ENCODE measurements at regions not wholly inside any gene's neighbourhood (a gene's known extent, or its start where the extent isn't known, plus 50 kb on each side); places are given as distances from the start of the nearest gene placed in this dataset.
"Not testable (repeated sequence)": the region's sequence is repeated elsewhere in the genome, so short reads cannot be mapped to it uniquely, and the experiment has no call there.

DNA sequence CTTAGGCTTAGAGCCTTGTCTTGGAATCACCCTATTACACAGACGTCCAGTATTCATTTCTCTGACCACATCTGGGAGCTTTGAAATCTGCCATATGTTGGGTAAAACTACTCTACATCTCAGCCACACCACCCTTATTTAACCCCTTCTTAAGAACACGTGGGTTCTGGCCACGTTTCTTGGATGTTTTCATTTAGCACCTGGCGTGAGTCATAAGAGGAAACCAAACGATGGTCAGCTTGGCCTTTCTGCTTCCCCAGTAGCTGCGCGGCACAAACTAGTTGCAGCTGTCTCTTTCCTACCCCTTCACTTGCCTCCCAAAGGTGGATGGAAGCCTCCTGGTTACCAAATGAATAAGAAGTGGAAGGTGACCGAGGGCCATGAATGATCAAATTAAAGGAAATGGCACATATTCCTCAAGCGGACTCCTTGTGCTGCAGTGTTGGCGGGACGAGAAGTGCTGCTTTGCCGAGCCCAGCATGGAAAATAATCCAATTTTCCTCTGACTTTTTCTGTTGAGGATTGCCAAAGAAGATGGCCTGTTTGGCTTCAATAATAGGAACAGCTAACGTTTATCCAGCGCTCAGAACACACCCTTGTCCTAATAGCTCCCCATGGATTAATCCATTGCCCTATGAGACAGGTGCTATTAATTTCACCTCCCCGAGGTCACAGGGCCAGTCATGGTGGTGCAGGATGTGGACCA, 154.1 kb downstream of the ZNF664 start:
- no peaks in the 10 kb centered on the region for H3K27me3 ChIP-seq (ENCODE audit: low read length)
- no peak overlapping the region for H3K27ac ChIP-seq (ENCODE audit: low read length)
- no peak overlapping the region for H3K4me3 ChIP-seq (ENCODE audit: low read length)
- no peaks in the 10 kb centered on the region for H3K9me2 ChIP-seq (replicated peaks; ENCODE audit: insufficient read depth, low read length)
- H3K4me1 ChIP-seq (ENCODE audit: low read length), result no peaks in the 10 kb centered on the region
- H2AFZ ChIP-seq (ENCODE audit: low read length), result no peak overlapping the region
- H3K79me2 ChIP-seq (ENCODE audit: low read length), result no peaks in the 10 kb centered on the region
- H3K9me3 ChIP-seq (ENCODE audit: low read length), result no peaks in the 10 kb centered on the region
- DNase-seq, result no peak
- H4K20me1 ChIP-seq (ENCODE audit: insufficient read depth, low read depth, low read length), result no peaks in the 10 kb centered on the region
- H3K4me2 ChIP-seq (ENCODE audit: low read depth, low read length, poor library complexity, severe bottlenecking), result no peak overlapping the region
- no peak overlapping the region for H3K9ac ChIP-seq (ENCODE audit: low read length)
- H3K36me3 ChIP-seq (ENCODE audit: insufficient read depth, low read length), result no peaks in the 10 kb centered on the region

DNA sequence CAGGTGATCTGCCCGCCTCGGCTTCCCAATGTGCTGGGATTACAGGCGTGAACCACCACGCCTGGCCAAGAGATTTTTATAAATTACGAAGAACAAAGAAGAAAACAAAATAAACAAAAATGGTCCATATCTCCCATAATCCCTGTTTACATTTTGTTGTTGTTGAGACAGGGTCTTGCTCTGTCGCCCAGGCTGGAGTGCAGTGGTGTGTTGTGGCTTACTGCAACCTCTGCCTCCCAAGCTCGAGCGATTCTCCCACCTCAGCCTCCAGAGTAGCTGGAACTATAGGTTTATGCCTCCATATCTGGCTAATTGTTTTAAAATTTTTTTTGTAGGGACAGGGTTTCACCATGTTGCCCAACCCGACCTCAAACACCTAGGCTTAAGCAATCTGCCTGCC, 156.1 kb downstream of the ZNF664 start:
- Histone ChIP-seq H3K4me3 (ENCODE audit: low read length) (no peak overlapping the region), H3K9ac (ENCODE audit: low read length) (no peak overlapping the region), H3K27ac (ENCODE audit: low read length) (no peak overlapping the region), H4K20me1 (ENCODE audit: insufficient read depth, low read depth, low read length) (no peaks in the 10 kb centered on the region), H3K4me1 (ENCODE audit: low read length) (no peaks in the 10 kb centered on the region), H3K4me2 (ENCODE audit: low read depth, low read length, poor library complexity, severe bottlenecking) (no peak overlapping the region), H3K27me3 (ENCODE audit: low read length) (no peaks in the 10 kb centered on the region), H3K79me2 (ENCODE audit: low read length) (no peaks in the 10 kb centered on the region), H2AFZ (ENCODE audit: low read length) (no peak overlapping the region), H3K36me3 (ENCODE audit: insufficient read depth, low read length) (no peaks in the 10 kb centered on the region), H3K9me2 (replicated peaks; ENCODE audit: insufficient read depth, low read length) (no peaks in the 10 kb centered on the region), H3K9me3 (ENCODE audit: low read length) (no peaks in the 10 kb centered on the region)
- DNase-seq, result no peak

DNA sequence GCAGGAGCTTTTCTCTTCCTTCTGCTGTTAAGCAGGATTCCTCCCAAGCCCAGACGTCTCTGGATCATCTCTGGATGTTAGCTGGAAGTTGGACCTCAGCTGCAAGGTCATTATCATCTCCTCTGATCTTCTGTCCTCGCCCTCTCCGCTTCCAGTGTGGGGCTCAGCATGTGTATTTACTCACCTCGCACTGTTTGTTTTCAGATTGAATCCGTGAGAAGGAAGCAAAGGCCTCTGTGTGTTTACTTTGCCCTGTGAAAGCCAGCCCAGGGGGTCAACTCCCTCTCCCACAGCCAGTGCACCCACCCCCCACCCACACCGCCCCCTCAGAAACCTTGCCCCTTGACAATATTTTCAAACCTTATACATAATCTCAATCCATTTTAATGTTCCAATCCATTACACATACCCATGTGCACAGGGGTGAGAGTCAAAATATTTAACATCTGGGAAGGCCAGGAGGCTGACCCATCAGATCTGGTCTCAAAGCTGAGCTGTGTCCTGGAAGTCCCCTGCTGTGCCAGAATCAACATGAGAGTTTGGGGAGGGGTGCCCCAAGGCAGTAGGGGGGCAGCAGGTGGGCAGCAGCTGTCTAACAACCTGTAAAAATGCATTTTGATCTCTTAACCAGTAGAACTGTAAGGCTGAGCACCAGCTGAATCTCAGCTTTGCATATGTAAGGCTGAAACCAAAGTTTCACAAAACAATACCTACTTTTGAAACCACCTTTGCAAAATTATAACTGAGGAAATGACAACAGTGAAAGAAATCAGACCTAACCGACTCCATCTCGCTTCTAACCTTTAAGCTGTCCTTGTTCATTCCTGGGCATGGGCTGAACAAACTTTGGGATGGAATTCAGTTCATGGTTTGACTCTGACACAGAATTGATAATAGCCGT, 157.9 kb downstream of the ZNF664 start:
- DNase-seq, result no peak
- no peaks in the 10 kb centered on the region for H3K9me2 ChIP-seq (replicated peaks; ENCODE audit: insufficient read depth, low read length)
- H4K20me1 ChIP-seq (ENCODE audit: insufficient read depth, low read depth, low read length), result no peaks in the 10 kb centered on the region
- H3K4me2 ChIP-seq (ENCODE audit: low read depth, low read length, poor library complexity, severe bottlenecking), result no peak overlapping the region
- no peak overlapping the region for H3K4me3 ChIP-seq (ENCODE audit: low read length)
- no peaks in the 10 kb centered on the region for H3K79me2 ChIP-seq (ENCODE audit: low read length)
- no peaks in the 10 kb centered on the region for H3K9me3 ChIP-seq (ENCODE audit: low read length)
- H2AFZ ChIP-seq (ENCODE audit: low read length), result no peak overlapping the region
- no peaks in the 10 kb centered on the region for H3K27me3 ChIP-seq (ENCODE audit: low read length)
- H3K9ac ChIP-seq (ENCODE audit: low read length), result no peak overlapping the region
- H3K27ac ChIP-seq (ENCODE audit: low read length), result no peak overlapping the region
- H3K4me1 ChIP-seq (ENCODE audit: low read length), result no peaks in the 10 kb centered on the region
- H3K36me3 ChIP-seq (ENCODE audit: insufficient read depth, low read length), result no peaks in the 10 kb centered on the region

DNA sequence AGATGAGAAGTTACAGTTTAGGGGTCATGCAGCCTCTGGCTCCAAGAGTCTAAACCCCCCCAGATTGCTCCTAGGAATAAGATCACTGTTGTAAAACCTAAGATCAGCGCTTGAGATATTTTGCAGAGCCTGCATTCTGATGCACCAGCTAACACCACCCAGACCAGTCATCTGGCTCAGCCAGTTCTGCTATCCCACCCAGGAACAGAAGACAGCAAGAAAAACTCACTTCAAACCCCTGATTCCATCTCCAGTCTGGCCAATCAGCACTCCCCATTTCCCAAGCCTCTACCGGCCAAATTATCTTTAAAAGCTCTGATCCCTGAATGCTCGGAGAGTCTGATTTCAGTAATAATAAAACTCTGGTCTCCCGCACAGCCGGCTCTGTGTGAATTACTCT, 158.6 kb downstream of the ZNF664 start:
- Histone ChIP-seq H3K27me3 (ENCODE audit: low read length) (no peaks in the 10 kb centered on the region), H3K4me2 (ENCODE audit: low read depth, low read length, poor library complexity, severe bottlenecking) (no peak overlapping the region), H3K79me2 (ENCODE audit: low read length) (no peaks in the 10 kb centered on the region), H3K9me2 (replicated peaks; ENCODE audit: insufficient read depth, low read length) (no peaks in the 10 kb centered on the region), H3K9ac (ENCODE audit: low read length) (no peak overlapping the region), H3K4me1 (ENCODE audit: low read length) (no peaks in the 10 kb centered on the region), H3K4me3 (ENCODE audit: low read length) (no peak overlapping the region), H3K27ac (ENCODE audit: low read length) (no peak overlapping the region), H2AFZ (ENCODE audit: low read length) (no peak overlapping the region), H3K36me3 (ENCODE audit: insufficient read depth, low read length) (no peaks in the 10 kb centered on the region), H3K9me3 (ENCODE audit: low read length) (no peaks in the 10 kb centered on the region), H4K20me1 (ENCODE audit: insufficient read depth, low read depth, low read length) (no peaks in the 10 kb centered on the region)
- no peak for DNase-seq

DNA sequence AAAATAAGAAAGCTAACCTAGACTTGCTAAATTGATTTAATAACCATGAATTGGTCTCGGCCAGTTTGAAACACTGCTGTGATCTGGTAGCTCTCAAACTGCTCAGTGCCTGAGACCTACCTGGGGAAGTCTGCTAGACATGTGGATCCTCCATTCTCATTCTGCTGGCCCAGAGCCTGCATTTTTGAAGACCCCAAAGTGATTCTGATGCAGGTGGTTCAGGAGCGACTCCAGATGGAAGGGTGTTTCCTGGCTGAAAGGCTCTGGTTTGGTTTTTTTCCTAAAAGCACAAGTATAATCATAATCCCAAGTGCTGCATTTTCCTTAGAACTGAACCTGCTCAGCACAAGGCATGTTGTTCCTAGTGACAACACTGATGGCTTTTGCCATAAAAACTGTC, 159.5 kb downstream of the ZNF664 start:
- H4K20me1 ChIP-seq (ENCODE audit: insufficient read depth, low read depth, low read length), result no peaks in the 10 kb centered on the region
- DNase-seq, result no peak

DNA sequence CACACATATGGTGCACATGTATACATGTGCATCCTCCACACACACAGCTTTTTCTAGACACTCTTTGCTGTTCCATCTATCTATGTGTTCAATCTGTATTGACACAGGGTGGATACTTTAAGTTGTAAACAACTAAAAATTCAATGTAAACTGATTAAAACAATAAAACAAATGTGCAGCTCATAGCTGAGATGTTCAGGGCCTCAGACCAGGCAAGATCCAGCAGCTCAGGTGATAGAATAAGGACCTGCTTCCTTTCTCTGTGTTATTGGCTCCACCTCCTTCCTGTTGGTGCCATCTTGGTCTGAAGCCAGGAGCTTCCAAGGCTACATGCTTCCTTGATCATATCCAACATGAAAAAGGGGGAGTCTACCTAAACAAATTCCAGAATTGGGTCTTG, 158.1 kb upstream of the RFLNA start:
- Histone ChIP-seq H4K20me1 (ENCODE audit: insufficient read depth, low read depth, low read length) (no peaks in the 10 kb centered on the region), H3K4me3 (ENCODE audit: low read length) (no peak overlapping the region), H3K27me3 (ENCODE audit: low read length) (no peaks in the 10 kb centered on the region), H3K4me2 (ENCODE audit: low read depth, low read length, poor library complexity, severe bottlenecking) (no peak overlapping the region), H3K9me3 (ENCODE audit: low read length) (peaks cover 3% of the 10 kb centered on the region; the same call in 1 of the 2 replicates), H3K4me1 (ENCODE audit: low read length) (no peaks in the 10 kb centered on the region), H3K9ac (ENCODE audit: low read length) (no peak overlapping the region), H3K27ac (ENCODE audit: low read length) (no peak overlapping the region), H3K79me2 (ENCODE audit: low read length) (no peaks in the 10 kb centered on the region), H3K9me2 (replicated peaks; ENCODE audit: insufficient read depth, low read length) (no peaks in the 10 kb centered on the region), H2AFZ (ENCODE audit: low read length) (no peak overlapping the region), H3K36me3 (ENCODE audit: insufficient read depth, low read length) (no peaks in the 10 kb centered on the region)
- DNase-seq, result no peak

More for the DNA sequence above, 159.5 kb downstream of the ZNF664 start:
- Histone ChIP-seq H3K79me2 (ENCODE audit: low read length) (no peaks in the 10 kb centered on the region), H3K4me2 (ENCODE audit: low read depth, low read length, poor library complexity, severe bottlenecking) (no peak overlapping the region), H2AFZ (ENCODE audit: low read length) (no peak overlapping the region), H3K36me3 (ENCODE audit: insufficient read depth, low read length) (no peaks in the 10 kb centered on the region), H3K27ac (ENCODE audit: low read length) (no peak overlapping the region), H3K4me1 (ENCODE audit: low read length) (no peaks in the 10 kb centered on the region), H3K9ac (ENCODE audit: low read length) (no peak overlapping the region), H3K9me3 (ENCODE audit: low read length) (peaks cover 3% of the 10 kb centered on the region; the same call in 1 of the 2 replicates), H3K9me2 (replicated peaks; ENCODE audit: insufficient read depth, low read length) (no peaks in the 10 kb centered on the region), H3K4me3 (ENCODE audit: low read length) (no peak overlapping the region), H3K27me3 (ENCODE audit: low read length) (no peaks in the 10 kb centered on the region)

DNA sequence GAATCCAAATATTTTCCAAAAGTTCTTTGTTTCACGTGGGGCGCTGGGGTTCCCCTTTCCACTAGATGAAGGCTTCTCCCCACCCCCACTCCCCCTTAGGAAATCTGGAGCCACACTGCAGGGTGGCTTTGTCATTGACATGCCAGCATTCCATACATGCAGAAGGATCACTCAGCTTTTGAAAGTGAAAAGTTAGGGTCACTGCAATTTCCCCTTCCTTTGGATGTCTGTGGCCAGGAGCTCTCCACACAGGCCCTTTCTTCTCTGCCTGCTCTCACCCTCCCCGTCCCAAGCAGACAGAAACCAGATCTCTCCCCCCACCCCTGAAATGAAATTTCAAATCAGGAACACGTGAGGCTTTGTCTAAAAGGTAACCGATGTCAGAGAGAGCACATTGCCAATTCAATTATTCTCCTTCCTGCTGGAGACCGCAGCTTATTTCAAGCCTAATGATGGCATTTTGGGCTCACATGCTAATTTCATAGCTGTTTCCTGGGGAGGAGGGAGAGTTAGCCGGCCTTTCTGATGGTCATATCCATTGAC, 153.9 kb upstream of the RFLNA start:
- Histone ChIP-seq H4K20me1 (ENCODE audit: insufficient read depth, low read depth, low read length) (no peaks in the 10 kb centered on the region), H3K9me3 (ENCODE audit: low read length) (peaks cover 7% of the 10 kb centered on the region; the same call in 1 of the 2 replicates), H2AFZ (ENCODE audit: low read length) (no peak overlapping the region), H3K27me3 (ENCODE audit: low read length) (no peaks in the 10 kb centered on the region), H3K36me3 (ENCODE audit: insufficient read depth, low read length) (no peaks in the 10 kb centered on the region), H3K79me2 (ENCODE audit: low read length) (no peaks in the 10 kb centered on the region), H3K4me2 (ENCODE audit: low read depth, low read length, poor library complexity, severe bottlenecking) (no peak overlapping the region), H3K9me2 (replicated peaks; ENCODE audit: insufficient read depth, low read length) (no peaks in the 10 kb centered on the region), H3K27ac (ENCODE audit: low read length) (no peak overlapping the region), H3K4me3 (ENCODE audit: low read length) (no peak overlapping the region), H3K4me1 (ENCODE audit: low read length) (no peaks in the 10 kb centered on the region), H3K9ac (ENCODE audit: low read length) (no peak overlapping the region)
- no peak for DNase-seq

DNA sequence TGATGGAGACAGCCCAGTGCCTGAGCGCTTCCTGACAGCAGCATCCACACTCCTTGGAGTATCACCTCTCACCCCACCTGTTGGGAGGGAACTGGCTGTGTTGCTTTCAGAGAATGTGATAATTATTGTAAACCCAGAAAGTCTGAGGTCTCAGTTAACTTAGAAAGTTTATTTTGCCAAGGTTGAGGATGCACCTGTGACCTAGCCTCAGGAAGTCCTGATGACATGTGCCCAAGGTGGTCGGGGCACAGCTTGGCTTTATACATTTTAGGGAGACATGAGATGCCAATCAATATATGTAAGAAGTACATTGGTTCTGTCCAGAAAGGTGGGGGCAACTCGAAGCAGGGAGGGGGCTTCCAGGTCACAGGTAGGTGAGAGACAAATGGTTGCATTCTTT, 153.3 kb upstream of the RFLNA start:
- not testable (repeated sequence) for DNase-seq; H4K20me1 ChIP-seq (ENCODE audit: insufficient read depth, low read depth, low read length)

More for the DNA sequence above, 153.3 kb upstream of the RFLNA start:
- not testable (repeated sequence) for H3K4me1 ChIP-seq (ENCODE audit: low read length); H3K4me2 ChIP-seq (ENCODE audit: low read depth, low read length, poor library complexity, severe bottlenecking); H3K9me3 ChIP-seq (ENCODE audit: low read length); H2AFZ ChIP-seq (ENCODE audit: low read length); H3K9ac ChIP-seq (ENCODE audit: low read length); H3K27me3 ChIP-seq (ENCODE audit: low read length); H3K27ac ChIP-seq (ENCODE audit: low read length); H3K36me3 ChIP-seq (ENCODE audit: insufficient read depth, low read length); H3K9me2 ChIP-seq (replicated peaks; ENCODE audit: insufficient read depth, low read length); H3K79me2 ChIP-seq (ENCODE audit: low read length); H3K4me3 ChIP-seq (ENCODE audit: low read length)

Measured in Karpas-422 (cell line).